Lung (tissue), 11 donors: ENCODE measurements at regions not wholly inside any gene's neighbourhood (a gene's known extent, or its start where the extent isn't known, plus 50 kb on each side); places are given as distances from the start of the nearest gene placed in this dataset.

Experiments used
- ATAC-seq: fragments of 200-7000 bp; cut with Tn5 transposase; one replicate; pipeline ENCODE4 v1.9.1; 2020; ENCODE audit warnings: moderate number of reproducible peaks; ENCODE audit not compliant: insufficient read depth, low FRiP score
- DNase-seq, 3 donors: peaks; one replicate each; pipeline ENCODE4 v3.0.0-alpha.2; 2013 to 2017
- H3K27ac ChIP-seq, 2 donors: one replicate each; pipeline ENCODE4 v1.5.1; 2013; ENCODE audit warnings: mild to moderate bottlenecking in 2 of 2, moderate library complexity in 2 of 2, control low read depth in 1 of 2, inconsistent platforms in 1 of 2, low read depth in 1 of 2, low read length in 1 of 2
- H3K27me3 ChIP-seq, 3 donors: one replicate each; pipeline ENCODE4 v1.5.1; 2013; ENCODE audit warnings: low read length in 2 of 3; ENCODE audit not compliant: control insufficient read depth in 3 of 3, insufficient read depth in 3 of 3
- H3K36me3 ChIP-seq, 4 donors: one replicate each; pipeline ENCODE4 v1.5.1; 2013; ENCODE audit warnings: low read length in 4 of 4, mild to moderate bottlenecking in 1 of 4, moderate library complexity in 1 of 4; ENCODE audit not compliant: control insufficient read depth in 4 of 4, insufficient read depth in 4 of 4
- H3K4me1 ChIP-seq, 5 donors: one replicate each; pipeline ENCODE4 v1.5.1; 2013; ENCODE audit warnings: low read length in 5 of 5, mild to moderate bottlenecking in 2 of 5, moderate library complexity in 1 of 5; ENCODE audit not compliant: control insufficient read depth in 5 of 5, insufficient read depth in 5 of 5
- H3K4me3 ChIP-seq: one replicate; pipeline ENCODE4 v1.5.1; 2013; ENCODE audit warnings: mild to moderate bottlenecking, control low read depth, moderate library complexity
- H3K9ac ChIP-seq, 2 donors: one replicate each; pipeline ENCODE4 v1.5.1; 2013; ENCODE audit warnings: low read length in 2 of 2, control low read depth in 1 of 2; ENCODE audit not compliant: insufficient read depth in 1 of 2
- H3K9me3 ChIP-seq, 4 donors: one replicate each; pipeline ENCODE4 v1.5.1; 2013; ENCODE audit warnings: low read length in 3 of 4, mild to moderate bottlenecking in 1 of 4, moderate library complexity in 1 of 4; ENCODE audit not compliant: control insufficient read depth in 4 of 4, insufficient read depth in 3 of 4
- WGBS, 2 donors: extraction: QIAGEN DNeasy Blood & Tissue Kit; methylation state at CpG; one replicate each; pipeline ENCODE4 v1.1.7; 2013; 5-methylcytosine and 5-hydroxymethylcytosine counted together
- TF ChIP-seq, protein P1 (sequence below): IDR thresholded peaks from 2 replicates; pipeline ENCODE4 v1.5.1; 2012; ENCODE audit warnings: mild to moderate bottlenecking; ENCODE audit errors: control extremely low read depth, extremely low read depth
- donor health status: control.
- donor health status: control.
- donor health status: Bipolar disorder and iron deficiency.
- donor health status: healthy.
- donor health status: DM: yes; HTN: yes; CAD: no.

DNA sequence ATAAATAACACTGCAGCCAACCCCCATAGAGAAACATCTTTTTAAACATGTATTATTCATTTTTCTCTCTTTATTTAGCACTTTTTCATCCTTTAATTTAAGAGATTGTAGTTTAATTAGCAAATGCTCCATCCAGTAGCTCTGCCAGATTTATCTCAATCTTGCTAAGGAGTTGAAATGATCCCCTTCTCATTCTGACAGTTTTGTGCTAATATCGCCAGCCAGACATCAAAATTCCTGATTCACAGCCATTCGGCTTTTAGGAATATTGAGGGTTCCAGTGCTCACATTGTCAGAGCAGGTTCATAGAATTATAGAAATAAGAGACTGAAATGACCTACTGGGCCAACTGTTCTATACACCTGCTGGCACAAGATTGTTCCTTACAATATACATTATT, 77.8 kb downstream of the CASP12 start:
- ATAC-seq (no peak), DNase-seq (no peak)
- Histone ChIP-seq H3K9ac (no peak overlapping the region), H3K36me3 (no peaks in the 10 kb centered on the region), H3K9me3 (no peaks in the 10 kb centered on the region), H3K4me3 (no peak overlapping the region), H3K27ac (no peak overlapping the region), H3K4me1 (peaks cover 0 to 2% (median 0%) of the 10 kb centered on the region in 5 donors), H3K27me3 (no peaks in the 10 kb centered on the region)
- TF ChIP-seq, protein P1, sequence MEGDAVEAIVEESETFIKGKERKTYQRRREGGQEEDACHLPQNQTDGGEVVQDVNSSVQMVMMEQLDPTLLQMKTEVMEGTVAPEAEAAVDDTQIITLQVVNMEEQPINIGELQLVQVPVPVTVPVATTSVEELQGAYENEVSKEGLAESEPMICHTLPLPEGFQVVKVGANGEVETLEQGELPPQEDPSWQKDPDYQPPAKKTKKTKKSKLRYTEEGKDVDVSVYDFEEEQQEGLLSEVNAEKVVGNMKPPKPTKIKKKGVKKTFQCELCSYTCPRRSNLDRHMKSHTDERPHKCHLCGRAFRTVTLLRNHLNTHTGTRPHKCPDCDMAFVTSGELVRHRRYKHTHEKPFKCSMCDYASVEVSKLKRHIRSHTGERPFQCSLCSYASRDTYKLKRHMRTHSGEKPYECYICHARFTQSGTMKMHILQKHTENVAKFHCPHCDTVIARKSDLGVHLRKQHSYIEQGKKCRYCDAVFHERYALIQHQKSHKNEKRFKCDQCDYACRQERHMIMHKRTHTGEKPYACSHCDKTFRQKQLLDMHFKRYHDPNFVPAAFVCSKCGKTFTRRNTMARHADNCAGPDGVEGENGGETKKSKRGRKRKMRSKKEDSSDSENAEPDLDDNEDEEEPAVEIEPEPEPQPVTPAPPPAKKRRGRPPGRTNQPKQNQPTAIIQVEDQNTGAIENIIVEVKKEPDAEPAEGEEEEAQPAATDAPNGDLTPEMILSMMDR = no peak
- WGBS, 2 donors = 95 to 97% methylated on average over 2 of the region's 2 CpGs

GRCh38 chr11:104819603-104820002, 78.7 kb downstream of the CASP12 start:
- 81 to 91% methylated on average over 4 of the region's 4 CpGs for WGBS, 2 donors
- DNase-seq (no peak), ATAC-seq (no peak)
- Histone ChIP-seq H3K36me3 (no peaks in the 10 kb centered on the region), H3K4me1 (peaks cover 0 to 2% (median 0%) of the 10 kb centered on the region in 5 donors), H3K9ac (no peak overlapping the region), H3K4me3 (no peak overlapping the region), H3K9me3 (no peaks in the 10 kb centered on the region), H3K27me3 (no peaks in the 10 kb centered on the region), H3K27ac (no peak overlapping the region)
- TF ChIP-seq, protein P1 = no peak

GRCh38 chr11:104819107-104819506, 79.2 kb downstream of the CASP12 start:
- TF ChIP-seq, protein P1 = no peak
- DNase-seq (no peak), ATAC-seq (no peak)
- no peak overlapping the region for H3K9ac ChIP-seq
- H3K9me3 ChIP-seq = no peaks in the 10 kb centered on the region
- H3K36me3 ChIP-seq = no peaks in the 10 kb centered on the region
- H3K4me1 ChIP-seq = peaks cover 0 to 2% (median 0%) of the 10 kb centered on the region in 5 donors
- no peak overlapping the region for H3K4me3 ChIP-seq
- H3K27ac ChIP-seq = no peak overlapping the region
- H3K27me3 ChIP-seq = no peaks in the 10 kb centered on the region

- H3K4me3 ChIP-seq = no peak overlapping the region
- ATAC-seq (no peak), DNase-seq (peak in 1 of 3 donors; percentile 20)
- H3K27ac ChIP-seq = no peak overlapping the region
- H3K27me3 ChIP-seq = no peaks in the 10 kb centered on the region
- 72 to 80% methylated on average over 3 of the region's 3 CpGs for WGBS, 2 donors
- peaks cover 0 to 2% (median 0%) of the 10 kb centered on the region in 5 donors for H3K4me1 ChIP-seq
- no peak overlapping the region for H3K9ac ChIP-seq
- TF ChIP-seq, protein P1 = no peak
- H3K9me3 ChIP-seq = no peaks in the 10 kb centered on the region
- H3K36me3 ChIP-seq = no peaks in the 10 kb centered on the region
Measured at GRCh38 chr11:104817973-104818372, 80.3 kb downstream of the CASP12 start.
